ENCODE measurements at regions not wholly inside any gene's neighbourhood (a gene's known extent, or its start where the extent isn't known, plus 50 kb on each side); places are given as distances from the start of the nearest gene placed in this dataset.
A peak's percentile ranks its signal among the peaks of the same experiment; 100 is the strongest.
"Not testable (repeated sequence)": the region's sequence is repeated elsewhere in the genome, so short reads cannot be mapped to it uniquely, and the experiment has no call there.

- H3K36me3 ChIP-seq; H3K4me1 ChIP-seq (replicated peaks); H3K27ac ChIP-seq; H3K27me3 ChIP-seq (replicated peaks); H3K4me3 ChIP-seq; DNase-seq (ENCODE audit: low read depth in 1 of 2, low spot score in 2 of 2); H3K9me3 ChIP-seq (replicated peaks): not testable (repeated sequence)
Observed at GRCh38 chr2:111559301-111559700, 324.7 kb downstream of the ANAPC1 start.

GRCh38 chr2:111559814-111560213, 324.2 kb downstream of the ANAPC1 start:
- H3K27ac ChIP-seq; H3K27me3 ChIP-seq (replicated peaks); H3K4me3 ChIP-seq; H3K9me3 ChIP-seq (replicated peaks); DNase-seq (ENCODE audit: low read depth in 1 of 2, low spot score in 2 of 2); H3K36me3 ChIP-seq; H3K4me1 ChIP-seq (replicated peaks): not testable (repeated sequence)

GRCh38 chr2:111566068-111566467, 317.9 kb downstream of the ANAPC1 start:
- H3K9me3 ChIP-seq (replicated peaks); H3K27ac ChIP-seq; H3K27me3 ChIP-seq (replicated peaks); DNase-seq (ENCODE audit: low read depth in 1 of 2, low spot score in 2 of 2); H3K4me1 ChIP-seq (replicated peaks); H3K4me3 ChIP-seq; H3K36me3 ChIP-seq: not testable (repeated sequence)

GRCh38 chr2:111567233-111567632, 316.8 kb downstream of the ANAPC1 start:
- not testable (repeated sequence) for H3K27ac ChIP-seq; H3K4me1 ChIP-seq (replicated peaks); H3K4me3 ChIP-seq; DNase-seq (ENCODE audit: low read depth in 1 of 2, low spot score in 2 of 2); H3K36me3 ChIP-seq; H3K27me3 ChIP-seq (replicated peaks); H3K9me3 ChIP-seq (replicated peaks)

GRCh38 chr2:111569356-111570199, 314.4 kb downstream of the ANAPC1 start:
- not testable (repeated sequence) for H3K9me3 ChIP-seq (replicated peaks); H3K36me3 ChIP-seq; H3K4me3 ChIP-seq; H3K27me3 ChIP-seq (replicated peaks); H3K27ac ChIP-seq; H3K4me1 ChIP-seq (replicated peaks); DNase-seq (ENCODE audit: low read depth in 1 of 2, low spot score in 2 of 2)

- not testable (repeated sequence) for H3K27ac ChIP-seq; H3K4me1 ChIP-seq (replicated peaks); H3K9me3 ChIP-seq (replicated peaks); H3K27me3 ChIP-seq (replicated peaks); H3K36me3 ChIP-seq; H3K4me3 ChIP-seq
- peak in 1 of 2 experiments; percentile 23 for DNase-seq (ENCODE audit: low read depth in 1 of 2, low spot score in 2 of 2)
Observed at GRCh38 chr2:111570300-111571114, 313.5 kb downstream of the ANAPC1 start.

- H3K4me1 ChIP-seq (replicated peaks); H3K9me3 ChIP-seq (replicated peaks); H3K27me3 ChIP-seq (replicated peaks); H3K36me3 ChIP-seq; H3K27ac ChIP-seq; H3K4me3 ChIP-seq; DNase-seq (ENCODE audit: low read depth in 1 of 2, low spot score in 2 of 2): not testable (repeated sequence)
Observed at GRCh38 chr2:111574803-111575202, 309.2 kb downstream of the ANAPC1 start.

- H3K4me3 ChIP-seq; H3K27ac ChIP-seq; DNase-seq (ENCODE audit: low read depth in 1 of 2, low spot score in 2 of 2); H3K9me3 ChIP-seq (replicated peaks); H3K4me1 ChIP-seq (replicated peaks); H3K36me3 ChIP-seq; H3K27me3 ChIP-seq (replicated peaks): not testable (repeated sequence)
Observed at GRCh38 chr2:111577154-111577885, 306.7 kb downstream of the ANAPC1 start.

GRCh38 chr2:111579500-111580134, 304.4 kb downstream of the ANAPC1 start:
- H3K4me1 ChIP-seq (replicated peaks); H3K27ac ChIP-seq; H3K27me3 ChIP-seq (replicated peaks): not testable (repeated sequence)

GRCh38 chr2:111580616-111581015, 303.4 kb downstream of the ANAPC1 start:
- H3K36me3 ChIP-seq; H3K27ac ChIP-seq; DNase-seq (ENCODE audit: low read depth in 1 of 2, low spot score in 2 of 2); H3K27me3 ChIP-seq (replicated peaks); H3K4me3 ChIP-seq; H3K9me3 ChIP-seq (replicated peaks); H3K4me1 ChIP-seq (replicated peaks): not testable (repeated sequence)

More at GRCh38 chr2:111579500-111580134, 304.4 kb downstream of the ANAPC1 start:
- not testable (repeated sequence) for H3K36me3 ChIP-seq; H3K9me3 ChIP-seq (replicated peaks); DNase-seq (ENCODE audit: low read depth in 1 of 2, low spot score in 2 of 2); H3K4me3 ChIP-seq

- not testable (repeated sequence) for H3K4me3 ChIP-seq; H3K4me1 ChIP-seq (replicated peaks); H3K27me3 ChIP-seq (replicated peaks); H3K27ac ChIP-seq; H3K36me3 ChIP-seq; DNase-seq (ENCODE audit: low read depth in 1 of 2, low spot score in 2 of 2); H3K9me3 ChIP-seq (replicated peaks)
Observed at GRCh38 chr2:111582090-111582489, 301.9 kb downstream of the ANAPC1 start.

- not testable (repeated sequence) for H3K4me1 ChIP-seq (replicated peaks); DNase-seq (ENCODE audit: low read depth in 1 of 2, low spot score in 2 of 2); H3K27ac ChIP-seq; H3K36me3 ChIP-seq; H3K4me3 ChIP-seq; H3K27me3 ChIP-seq (replicated peaks); H3K9me3 ChIP-seq (replicated peaks)
Observed at GRCh38 chr2:111583480-111583879, 300.5 kb downstream of the ANAPC1 start.

GRCh38 chr2:111584540-111584939, 299.5 kb downstream of the ANAPC1 start:
- not testable (repeated sequence) for H3K9me3 ChIP-seq (replicated peaks); H3K4me3 ChIP-seq; H3K27ac ChIP-seq; H3K4me1 ChIP-seq (replicated peaks); DNase-seq (ENCODE audit: low read depth in 1 of 2, low spot score in 2 of 2); H3K27me3 ChIP-seq (replicated peaks); H3K36me3 ChIP-seq

Measured in SJSA1 (cell line).